WI38 (cell line): ENCODE measurements at regions not wholly inside any gene's neighbourhood (a gene's known extent, or its start where the extent isn't known, plus 50 kb on each side); places are given as distances from the start of the nearest gene placed in this dataset.

ENCODE experiments used
- H3K4me3 ChIP-seq: 2 replicates; pipeline ENCODE4 v1.5.1; 2011; ENCODE audit warnings: low read depth, mild to moderate bottlenecking, control low read depth, low read length
- CTCF ChIP-seq: IDR thresholded peaks from 2 replicates; pipeline ENCODE4 v1.5.1; 2012; ENCODE audit warnings: low read depth, mild to moderate bottlenecking, control low read depth, low read length

GRCh38 chr11:79720115-79720514 is 279.3 kb upstream of the TENM4 start:
- no peak for TF ChIP-seq CTCF
- H3K4me3 ChIP-seq: no peak overlapping the region

GRCh38 chr11:79708319-79708932 is 267.6 kb upstream of the TENM4 start:
- H3K4me3 ChIP-seq: no peak overlapping the region
- TF ChIP-seq CTCF: no peak

GRCh38 chr11:79705648-79706047 is 264.8 kb upstream of the TENM4 start:
- TF ChIP-seq CTCF: no peak
- no peak overlapping the region for H3K4me3 ChIP-seq

- no peak for TF ChIP-seq CTCF
- H3K4me3 ChIP-seq: no peak overlapping the region
Observed at GRCh38 chr11:79702303-79702702, 261.5 kb upstream of the TENM4 start.

GRCh38 chr11:79699246-79699645 is 258.4 kb upstream of the TENM4 start:
- no peak for TF ChIP-seq CTCF
- H3K4me3 ChIP-seq: no peak overlapping the region

- no peak overlapping the region for H3K4me3 ChIP-seq
Observed at GRCh38 chr11:79697905-79698304, 257.1 kb upstream of the TENM4 start.

GRCh38 chr11:79694368-79694767 is 253.5 kb upstream of the TENM4 start:
- no peak for TF ChIP-seq CTCF
- H3K4me3 ChIP-seq: no peak overlapping the region

More at GRCh38 chr11:79697905-79698304, 257.1 kb upstream of the TENM4 start:
- no peak for TF ChIP-seq CTCF
